ENCODE measurements at regions not wholly inside any gene's neighbourhood (a gene's known extent, or its start where the extent isn't known, plus 50 kb on each side); places are given as distances from the start of the nearest gene placed in this dataset.
"Not testable (repeated sequence)": the region's sequence is repeated elsewhere in the genome, so short reads cannot be mapped to it uniquely, and the experiment has no call there.

- peak; percentile 57 for DNase-seq (ENCODE audit: low read depth)
Measured at GRCh38 chr21:35529171-35529863, 480.2 kb upstream of the RUNX1 start.

DNA sequence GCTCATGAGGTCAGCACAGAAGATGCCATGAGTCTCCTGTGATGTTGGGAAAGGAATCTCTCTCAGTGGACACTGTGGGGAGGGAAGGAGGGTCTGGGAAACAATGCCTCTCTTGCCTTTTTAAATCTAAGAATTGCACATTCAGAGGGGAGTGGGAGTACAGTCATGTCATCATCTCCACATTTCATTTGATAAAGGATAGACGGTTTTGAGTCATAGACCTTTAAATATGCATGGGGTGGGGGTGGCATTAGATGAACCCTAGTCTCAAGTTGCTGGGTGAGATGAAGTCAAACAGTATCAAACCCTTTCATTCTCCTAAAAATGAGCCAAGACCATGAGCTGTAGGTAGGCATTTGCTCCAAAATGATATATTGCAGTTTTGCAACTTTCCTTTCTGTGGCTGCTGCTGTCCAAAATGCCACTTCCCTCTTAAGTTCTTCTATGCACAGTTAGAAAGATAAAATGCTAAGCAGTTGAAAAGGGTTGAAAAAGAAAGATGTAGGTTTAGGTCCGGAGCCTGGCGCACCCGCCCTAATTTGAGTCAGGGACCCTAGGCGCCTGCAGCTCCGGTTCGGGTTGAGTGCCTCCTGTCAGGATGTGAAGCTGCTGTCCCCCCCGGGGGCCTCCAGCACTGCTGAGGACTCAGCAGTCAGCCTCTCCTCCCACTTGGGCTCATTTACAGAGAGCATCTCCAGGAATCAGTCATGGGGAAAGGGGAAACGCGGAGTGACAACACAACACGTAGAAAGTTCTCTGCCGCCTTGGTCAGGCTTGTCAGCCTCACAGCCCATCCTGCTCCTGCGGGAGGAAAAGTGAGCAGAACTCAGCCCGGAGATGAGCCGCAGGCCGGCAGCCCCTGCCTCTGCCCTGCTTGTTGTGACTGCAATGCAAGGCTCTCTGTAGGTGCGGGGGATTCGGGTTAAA is 479.3 kb upstream of the RUNX1 start:
- DNase-seq (ENCODE audit: low read depth): peak; percentile 40

DNA sequence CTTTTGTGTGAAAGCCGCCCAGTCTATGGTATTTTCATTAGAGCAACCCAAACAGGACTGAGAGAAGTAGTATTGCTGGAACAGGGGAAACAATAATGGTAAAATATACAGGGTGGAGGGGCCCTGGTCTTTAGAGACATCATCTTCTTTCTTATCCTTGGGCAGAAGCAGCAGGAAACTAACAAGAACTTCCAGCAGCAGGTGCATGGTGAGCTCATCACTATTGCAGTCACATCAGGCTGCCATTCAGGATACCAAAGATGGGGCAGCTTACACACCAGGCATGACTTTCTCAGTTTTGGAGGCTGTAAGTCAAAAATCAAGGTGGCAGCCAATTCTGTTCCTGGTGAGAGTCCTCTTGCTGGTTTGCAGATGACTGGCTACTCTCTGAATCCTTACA is 478.3 kb upstream of the RUNX1 start:
- DNase-seq (ENCODE audit: low read depth): no peak

GRCh38 chr21:35525443-35525842 is 476.3 kb upstream of the RUNX1 start:
- peak; percentile 58 for DNase-seq (ENCODE audit: low read depth)

DNA sequence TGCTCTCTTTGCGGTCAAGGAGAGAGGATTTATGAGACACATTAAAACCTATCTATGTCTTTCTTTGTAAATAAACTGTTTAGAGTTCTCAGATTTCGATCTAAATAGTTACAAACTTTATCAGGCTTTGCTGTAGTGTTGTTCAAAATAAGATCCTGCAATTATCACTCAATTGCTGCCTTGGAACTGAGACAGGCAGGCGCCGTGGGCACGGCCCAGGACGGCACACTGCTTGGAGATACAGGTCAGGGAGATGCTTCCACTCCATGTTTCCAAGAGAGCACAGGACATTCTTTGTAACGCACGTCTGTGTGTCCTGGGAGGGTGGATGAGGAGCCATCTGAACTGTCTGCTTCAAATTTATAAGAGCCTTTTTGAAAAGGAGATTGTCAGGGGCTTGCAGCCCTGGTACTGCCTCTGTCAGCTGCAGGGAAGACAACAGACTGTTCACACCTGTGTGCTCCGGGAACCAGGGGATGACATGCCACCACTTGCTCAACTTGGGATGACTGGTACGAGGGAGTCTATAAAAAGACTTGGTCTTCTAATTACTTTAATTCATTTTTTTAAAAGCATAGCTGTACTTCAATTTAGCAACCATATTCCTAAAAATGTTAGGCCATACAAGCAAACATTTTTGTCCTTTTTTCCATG is 472.9 kb upstream of the RUNX1 start:
- DNase-seq (ENCODE audit: low read depth): no peak

- no peak for DNase-seq (ENCODE audit: low read depth)
Measured at GRCh38 chr21:35521293-35521692, 472.2 kb upstream of the RUNX1 start.

DNA sequence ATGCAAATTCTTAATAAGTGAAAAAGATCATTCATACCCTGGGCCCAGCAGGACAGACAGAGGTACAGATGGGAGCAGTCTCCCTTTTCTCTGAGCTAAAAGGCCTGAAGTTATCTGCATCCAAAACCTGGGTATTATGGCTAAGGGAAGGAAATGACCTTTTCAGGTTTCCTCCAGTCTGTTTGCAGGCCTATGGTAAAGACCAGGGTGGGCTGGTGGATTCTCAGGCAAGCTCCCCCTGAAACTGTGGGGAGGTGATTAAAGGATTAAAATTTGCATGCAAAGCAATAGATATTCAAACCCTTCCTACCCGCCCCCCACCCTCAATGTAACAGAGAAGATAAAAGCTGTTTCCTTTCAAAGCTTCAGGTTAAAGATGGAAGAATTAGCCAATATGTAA is 471.8 kb upstream of the RUNX1 start:
- no peak for DNase-seq (ENCODE audit: low read depth)

DNA sequence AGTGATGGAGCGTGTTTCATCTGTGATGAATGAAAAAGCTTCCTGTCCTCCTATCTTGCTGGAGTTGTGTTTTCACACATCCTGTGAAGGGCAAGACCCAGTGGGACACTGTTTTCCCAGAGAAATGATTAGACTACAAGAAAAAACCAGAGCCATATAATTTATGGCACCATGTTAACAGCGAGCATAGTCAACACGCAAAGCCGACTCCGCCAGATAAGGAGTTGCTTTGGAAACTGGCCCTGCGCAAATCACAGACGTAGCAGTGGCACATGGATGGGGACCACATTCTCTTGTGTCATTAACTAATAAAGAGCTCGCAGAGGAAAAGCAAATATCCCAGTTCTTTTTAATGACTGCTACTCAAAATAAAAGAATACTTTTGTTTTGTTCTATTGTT is 471.2 kb upstream of the RUNX1 start:
- no peak for DNase-seq (ENCODE audit: low read depth)

DNA sequence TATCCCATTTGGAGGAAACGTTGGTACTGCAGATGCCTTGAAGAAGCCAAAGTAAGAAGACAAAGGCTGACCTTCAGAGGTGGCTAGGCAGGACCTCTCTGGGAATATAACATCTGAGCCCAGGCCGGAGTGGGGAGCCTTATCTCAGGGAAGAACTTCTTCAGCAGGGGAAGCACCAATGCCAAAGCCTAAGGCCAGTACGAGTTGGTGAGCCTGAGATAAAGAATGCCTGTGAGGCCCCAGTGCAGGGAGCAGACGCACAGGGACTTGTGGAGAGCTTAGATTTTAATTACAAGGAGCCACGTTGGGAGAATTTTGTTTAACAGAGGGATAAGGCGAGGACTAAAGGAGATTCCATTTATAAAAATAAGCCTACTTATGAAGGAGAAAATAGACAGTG is 468.8 kb upstream of the RUNX1 start:
- DNase-seq (ENCODE audit: low read depth): no peak

DNA sequence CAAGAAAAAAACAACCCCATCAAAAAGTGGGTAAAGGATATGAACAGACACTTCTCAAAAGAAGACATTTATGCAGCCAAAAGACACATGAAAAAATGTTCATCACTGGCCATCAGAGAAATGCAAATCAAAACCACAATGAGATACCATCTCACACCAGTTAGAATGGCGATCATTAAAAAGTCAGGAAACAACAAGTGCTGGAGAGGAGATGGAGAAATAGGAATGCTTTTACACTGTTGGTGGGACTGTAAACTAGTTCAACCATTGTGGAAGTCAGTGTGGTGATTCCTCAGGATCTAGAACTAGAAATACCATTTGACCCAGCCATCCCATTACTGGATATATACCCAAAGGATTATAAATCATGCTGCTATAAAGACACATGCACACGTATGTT is 467.2 kb upstream of the RUNX1 start:
- DNase-seq (ENCODE audit: low read depth): not testable (repeated sequence)

GRCh38 chr21:35512346-35512745 is 463.2 kb upstream of the RUNX1 start:
- DNase-seq (ENCODE audit: low read depth): no peak

DNA sequence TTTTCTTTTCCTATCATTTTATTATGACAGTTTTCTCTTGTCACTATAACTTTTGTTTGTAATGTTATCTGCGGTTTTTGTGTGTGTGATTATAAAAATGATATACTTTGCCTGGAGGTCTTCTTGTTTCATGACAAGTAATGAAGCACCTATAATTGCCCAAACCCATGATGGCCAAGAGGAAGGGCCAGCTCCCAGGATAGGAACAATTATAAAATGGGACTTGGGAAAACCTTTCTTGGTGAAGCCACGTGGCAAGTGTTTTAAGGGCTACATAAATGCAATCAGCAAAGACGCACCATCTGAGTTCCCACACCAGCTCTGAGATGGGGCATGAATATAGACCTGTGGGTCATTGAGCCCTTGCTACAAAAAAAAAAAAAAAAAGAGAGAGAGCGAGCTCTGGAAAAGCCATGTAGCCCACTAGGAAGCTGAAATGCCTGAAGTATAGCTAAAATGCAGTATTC is 462.6 kb upstream of the RUNX1 start:
- peak; percentile 77 for DNase-seq (ENCODE audit: low read depth)

DNA sequence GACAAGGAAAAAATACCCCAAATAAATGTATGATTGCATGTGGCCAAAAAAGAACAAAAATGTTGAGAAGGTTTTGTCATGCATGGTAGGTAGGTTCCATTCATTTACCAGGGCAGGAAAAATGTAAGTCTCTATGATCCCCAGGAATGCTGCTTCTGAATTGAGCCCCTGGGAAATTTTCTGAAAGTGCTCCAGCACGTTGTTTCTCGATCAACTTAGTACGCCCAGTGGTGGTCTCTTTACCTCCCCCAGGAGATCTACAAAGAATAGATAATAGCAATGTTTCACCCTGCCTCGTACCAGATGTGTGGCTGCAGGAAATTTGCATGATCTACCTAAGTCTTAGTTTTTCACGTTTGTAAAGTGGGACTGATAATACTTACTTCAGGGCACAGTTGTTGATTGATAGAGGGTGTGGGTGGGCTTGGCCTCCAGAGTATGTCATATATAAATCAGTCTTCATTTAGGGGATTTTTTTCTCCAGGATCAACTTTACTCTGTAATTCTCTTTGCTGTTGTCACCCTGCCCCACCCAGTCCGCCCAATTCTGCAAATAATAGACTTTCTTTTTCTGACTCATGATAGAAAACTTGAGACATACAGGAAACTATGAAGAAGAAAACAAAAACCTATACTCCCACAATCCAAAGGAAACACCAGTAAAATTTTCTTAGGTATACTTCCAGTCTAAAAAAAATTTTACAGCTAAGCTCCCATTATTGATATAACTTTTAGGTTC is 462.0 kb upstream of the RUNX1 start:
- peak; percentile 61 for DNase-seq (ENCODE audit: low read depth)

DNA sequence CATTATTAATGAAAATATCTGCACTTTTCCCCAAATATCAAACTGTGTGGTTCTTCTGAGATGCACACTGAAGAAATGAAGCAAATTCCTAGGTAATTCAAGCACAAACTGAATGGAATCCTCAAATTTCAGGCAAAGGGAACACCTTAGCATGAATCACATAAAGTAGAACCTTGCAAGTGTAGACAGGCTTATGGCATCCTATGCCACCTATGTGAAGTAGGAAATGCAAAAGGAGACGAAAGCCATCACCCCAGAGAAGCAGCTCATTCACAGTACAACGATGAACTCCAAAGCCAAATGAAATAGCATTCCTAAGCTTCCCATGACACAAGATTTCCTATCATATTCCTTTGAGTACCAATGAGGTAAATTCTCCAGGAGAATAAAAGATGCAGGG is 461.2 kb upstream of the RUNX1 start:
- no peak for DNase-seq (ENCODE audit: low read depth)

DNA sequence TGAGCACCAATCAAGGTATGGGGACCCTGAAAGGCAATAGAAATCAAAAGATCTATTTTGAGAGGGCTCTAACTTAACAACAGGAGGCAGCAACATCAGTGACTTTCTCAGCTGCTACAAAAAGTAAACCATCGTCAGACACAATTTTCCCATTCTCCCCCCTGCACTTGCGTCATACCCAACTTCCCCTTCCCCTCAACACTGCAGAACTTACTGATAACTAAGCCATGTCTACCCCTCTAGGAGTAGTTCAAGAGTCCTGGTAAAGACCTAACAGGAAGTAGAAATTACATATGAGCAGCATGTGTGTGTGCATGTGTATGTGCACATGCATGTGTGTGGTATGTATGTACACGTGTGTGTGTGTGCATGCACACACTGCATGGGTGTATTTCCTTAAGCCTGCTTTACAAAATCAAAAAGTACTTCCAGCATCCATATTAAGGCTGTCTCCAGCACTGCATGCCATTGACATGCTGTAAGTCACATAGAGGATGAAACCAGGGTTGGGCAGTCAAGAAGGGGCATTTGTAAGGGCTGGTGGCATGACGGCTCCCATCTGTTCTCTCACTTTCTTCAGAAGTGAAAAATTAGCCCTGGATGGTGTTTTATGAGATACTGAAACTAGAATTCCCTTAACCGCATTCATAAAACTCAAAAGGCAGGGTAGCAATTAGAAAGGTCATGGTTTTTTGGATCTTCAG is 460.1 kb upstream of the RUNX1 start:
- DNase-seq (ENCODE audit: low read depth): no peak

DNA sequence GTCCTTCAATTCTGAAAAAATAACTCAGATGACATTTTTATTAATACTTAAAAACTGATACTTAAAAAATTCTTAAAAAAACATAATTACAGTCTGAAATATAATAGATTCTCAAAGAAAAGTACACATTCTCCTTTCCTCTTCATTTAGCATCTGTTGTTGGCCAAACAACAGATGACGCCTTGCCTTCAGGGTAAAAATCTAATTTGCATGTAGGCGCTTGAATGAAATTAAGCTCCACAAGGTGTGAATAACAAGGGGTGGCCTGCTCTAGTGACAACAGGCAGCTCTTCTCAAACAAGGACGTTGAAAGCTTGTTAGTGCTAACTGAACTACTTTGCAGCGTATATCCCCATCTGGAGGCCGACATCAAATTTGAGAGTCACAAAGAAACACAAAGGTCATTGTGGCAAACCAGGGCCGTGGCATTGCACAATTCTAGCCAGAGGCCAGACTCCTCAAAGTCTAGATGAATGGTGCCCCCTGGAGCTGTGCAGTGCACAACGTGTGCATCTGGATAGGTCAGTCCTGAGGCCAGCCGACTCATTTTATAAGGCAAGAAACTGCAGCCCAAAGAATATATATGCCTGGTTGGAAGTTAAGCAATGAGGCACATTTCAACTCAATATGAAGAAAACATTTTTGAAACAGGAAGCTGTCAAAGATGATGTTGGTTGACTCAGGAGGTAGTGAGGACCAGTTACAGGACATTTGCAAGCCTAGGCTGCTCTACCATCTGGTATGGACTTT is 459.2 kb upstream of the RUNX1 start:
- DNase-seq (ENCODE audit: low read depth): peak; percentile 70

DNA sequence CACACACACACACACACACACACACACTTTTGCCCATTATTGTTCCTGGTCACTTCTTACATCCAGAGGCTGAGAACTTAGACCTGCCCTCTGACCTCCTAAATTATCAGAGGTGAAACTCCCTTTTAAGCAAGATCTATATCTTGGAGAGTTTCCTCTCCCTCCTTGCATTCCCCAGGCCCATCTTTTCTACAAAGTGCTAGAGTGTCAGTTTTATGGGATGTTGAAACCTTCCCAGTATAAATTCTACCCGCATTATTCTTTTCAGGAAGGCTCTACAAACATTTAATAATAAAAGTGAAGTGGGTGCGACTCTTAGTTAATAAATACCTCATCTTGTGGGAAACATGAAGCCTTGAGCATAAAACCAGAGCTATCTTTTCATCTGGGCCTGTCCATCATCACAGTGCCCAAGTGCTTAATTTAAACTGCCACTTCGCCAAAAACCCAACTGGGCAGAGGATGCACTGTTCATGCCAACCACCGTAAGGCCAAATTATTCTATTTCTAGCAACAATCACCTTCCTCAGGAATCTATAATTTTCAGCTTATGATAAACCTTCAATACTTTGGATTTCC is 458.2 kb upstream of the RUNX1 start:
- no peak for DNase-seq (ENCODE audit: low read depth)

- DNase-seq (ENCODE audit: low read depth): no peak
Measured at GRCh38 chr21:35506771-35507170, 457.7 kb upstream of the RUNX1 start.

DNA sequence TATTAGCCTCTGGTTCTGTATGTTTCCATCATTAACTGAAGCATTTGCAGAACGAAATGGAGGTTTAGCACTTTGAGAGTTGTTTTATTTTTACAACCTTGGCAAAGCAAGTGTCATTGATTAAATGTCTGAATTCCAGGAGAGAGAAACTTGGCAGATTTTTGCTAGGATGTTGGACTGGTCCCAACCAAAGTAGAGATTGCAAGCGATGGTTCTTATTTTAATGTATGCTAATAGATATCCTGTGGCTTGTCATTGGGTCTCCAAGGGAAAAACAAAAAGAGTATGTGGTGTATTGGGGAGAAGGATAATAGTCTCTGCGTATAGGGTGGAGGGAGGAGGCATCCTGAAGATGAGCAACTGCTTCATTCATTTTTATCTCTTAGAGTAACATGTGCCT is 457.2 kb upstream of the RUNX1 start:
- DNase-seq (ENCODE audit: low read depth): no peak

DNA sequence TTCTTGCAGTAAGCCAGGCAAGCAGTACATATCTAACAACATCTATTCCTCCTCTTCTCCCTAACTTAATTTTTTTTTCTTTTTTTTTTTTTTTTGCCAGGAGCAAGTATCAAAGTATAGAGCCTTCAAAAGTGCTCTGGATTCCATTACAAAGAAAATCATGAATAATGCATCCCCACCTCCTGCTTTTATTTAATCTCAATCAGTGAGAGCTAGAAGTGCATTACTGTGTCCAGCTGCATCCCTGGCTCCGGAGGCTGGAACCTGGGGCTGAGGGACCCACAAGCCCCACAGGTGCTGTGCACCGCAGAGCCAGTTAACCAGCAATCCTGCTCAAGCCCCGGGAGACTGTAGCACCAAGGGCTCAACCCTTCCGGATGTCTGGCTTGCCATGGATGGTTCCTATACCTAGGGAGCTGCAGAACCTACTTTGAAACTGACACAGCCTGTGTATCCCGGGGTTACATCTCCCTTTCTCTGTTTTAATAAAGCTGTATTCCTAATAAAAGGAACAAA is 455.9 kb upstream of the RUNX1 start:
- DNase-seq (ENCODE audit: low read depth): no peak

Measured in Daoy (cell line).